ENCODE measurements at regions not wholly inside any gene's neighbourhood (a gene's known extent, or its start where the extent isn't known, plus 50 kb on each side); places are given as distances from the start of the nearest gene placed in this dataset.
"Not testable (repeated sequence)": the region's sequence is repeated elsewhere in the genome, so short reads cannot be mapped to it uniquely, and the experiment has no call there.

GRCh38 chr6:167690167-167690922 lies 136.4 kb upstream of the AFDN start:
- not testable (repeated sequence) for DNase-seq (ENCODE audit: low read depth in 2 of 2)

GRCh38 chr6:167690931-167691330 lies 135.8 kb upstream of the AFDN start:
- no peak for DNase-seq (ENCODE audit: low read depth in 2 of 2)

- no peak for DNase-seq (ENCODE audit: low read depth in 2 of 2)
These were observed 135.0 kb upstream of the AFDN start for GRCh38 chr6:167691533-167692312.

- DNase-seq (ENCODE audit: low read depth in 2 of 2): not testable (repeated sequence)
These were observed 133.2 kb upstream of the AFDN start for GRCh38 chr6:167693478-167693877.

GRCh38 chr6:167695831-167696230 lies 130.9 kb upstream of the AFDN start:
- no peak for DNase-seq (ENCODE audit: low read depth in 2 of 2)

- no peak for DNase-seq (ENCODE audit: low read depth in 2 of 2)
These were observed 130.4 kb upstream of the AFDN start for GRCh38 chr6:167696296-167696695.

- no peak for DNase-seq (ENCODE audit: low read depth in 2 of 2)
These were observed 129.4 kb upstream of the AFDN start for GRCh38 chr6:167697316-167697715.

GRCh38 chr6:167698540-167698939 lies 128.2 kb upstream of the AFDN start:
- no peak for DNase-seq (ENCODE audit: low read depth in 2 of 2)

- peak in 1 of 2 donors; percentile 12 for DNase-seq (ENCODE audit: low read depth in 2 of 2)
These were observed 127.4 kb upstream of the AFDN start for GRCh38 chr6:167699141-167699931.

- DNase-seq (ENCODE audit: low read depth in 2 of 2): no peak
These were observed 126.5 kb upstream of the AFDN start for GRCh38 chr6:167700199-167700598.

- no peak for DNase-seq (ENCODE audit: low read depth in 2 of 2)
These were observed 125.7 kb upstream of the AFDN start for GRCh38 chr6:167701010-167701409.

GRCh38 chr6:167702241-167702827 lies 124.4 kb upstream of the AFDN start:
- DNase-seq (ENCODE audit: low read depth in 2 of 2): no peak

GRCh38 chr6:167703347-167703746 lies 123.4 kb upstream of the AFDN start:
- DNase-seq (ENCODE audit: low read depth in 2 of 2): no peak

GRCh38 chr6:167703781-167704180 lies 122.9 kb upstream of the AFDN start:
- DNase-seq (ENCODE audit: low read depth in 2 of 2): no peak

GRCh38 chr6:167704396-167704901 lies 122.3 kb upstream of the AFDN start:
- DNase-seq (ENCODE audit: low read depth in 2 of 2): no peak

GRCh38 chr6:167705211-167705750 lies 121.4 kb upstream of the AFDN start:
- no peak for DNase-seq (ENCODE audit: low read depth in 2 of 2)

- peak in 1 of 2 donors; percentile 23 for DNase-seq (ENCODE audit: low read depth in 2 of 2)
These were observed 120.2 kb upstream of the AFDN start for GRCh38 chr6:167706313-167707109.

- DNase-seq (ENCODE audit: low read depth in 2 of 2): no peak
These were observed 118.8 kb upstream of the AFDN start for GRCh38 chr6:167707686-167708500.

GRCh38 chr6:167708501-167709094 lies 118.1 kb upstream of the AFDN start:
- no peak for DNase-seq (ENCODE audit: low read depth in 2 of 2)
